K562 (cell line): ENCODE measurements at regions not wholly inside any gene's neighbourhood (a gene's known extent, or its start where the extent isn't known, plus 50 kb on each side); places are given as distances from the start of the nearest gene placed in this dataset.

ENCODE experiments used
- ATAC-seq: fragments of 200-7000 bp; cut with Tn5 transposase; 3 replicates; pipeline ENCODE4 v1.9.1; 2020; ENCODE audit warnings: moderate library complexity
- BruUV-seq: library from RNA; stranded (reverse); fragments of 400-500 nt; replicated peaks from 2 replicates; lab custom pipeline; 2021; lab: Mats Ljungman, UMichigan
- CTCF ChIA-PET: fragments of 300-600 bp; formaldehyde crosslinking; extraction: SDS; loops from one replicate; lab custom pipeline; 2021; ENCODE audit warnings: low intra/inter-chr PET ratio; lab: Yijun Ruan, JAX
- POLR2A ChIA-PET: fragments of 300-600, 350-650 bp; sonication (Branson Sonifier 250); formaldehyde crosslinking; extraction: SDS; loops from one replicate; lab custom pipeline; 2021; ENCODE audit warnings: antibody characterized with exemption, inconsistent platforms; lab: Yijun Ruan, JAX
- DNase-seq, 4 experiments: peaks; one replicate each; pipeline versions ENCODE4 v3.0.0 to v3.0.0-alpha.2; 2011 to 2018; ENCODE audit warnings: low spot score in 3 of 4, mixed read lengths in 3 of 4; ENCODE audit errors: extremely low read depth in 1 of 4
- FAIRE-seq: peaks from 2 replicates; lab custom pipeline; 2011; peaks lifted over from hg19 to GRCh38; lab: Jason Lieb, UNC
- H2AFZ ChIP-seq: 2 replicates; pipeline ENCODE4 v1.6.0; 2011; ENCODE audit warnings: low read depth, low read length, control low read depth, inconsistent platforms
- H3K27ac ChIP-seq: fragments of 200-600 bp; 3 replicates; pipeline ENCODE4 v1.8.0; 2011; ENCODE audit warnings: low read depth, mild to moderate bottlenecking, control low read depth, inconsistent platforms, low read length, moderate library complexity, mixed read lengths; ENCODE audit errors: extremely low read depth
- H3K27me3 ChIP-seq, 2 experiments: fragments of 300-600 bp in 1 of 2; 2 replicates in 1 of 2; 3 replicates in 1 of 2; pipeline versions ENCODE4 v1.6.0 to v1.8.0; 2011; ENCODE audit warnings: inconsistent platforms in 2 of 2, low read length in 2 of 2, mild to moderate bottlenecking in 1 of 2, mixed read lengths in 1 of 2, moderate library complexity in 1 of 2; ENCODE audit not compliant: control insufficient read depth in 2 of 2, insufficient read depth in 2 of 2
- H3K36me3 ChIP-seq: fragments of 300-600 bp; 3 replicates; pipeline ENCODE4 v1.8.0; 2011; ENCODE audit warnings: mild to moderate bottlenecking, low read length, inconsistent platforms; ENCODE audit not compliant: control insufficient read depth, insufficient read depth
- H3K4me1 ChIP-seq, 2 experiments: fragments of 200-600 bp in 1 of 2; replicated peaks in 1 of 2; 2 replicates in 1 of 2; 3 replicates in 1 of 2; pipeline versions ENCODE4 v1.5.1 to v1.8.0; 2011; ENCODE audit warnings: inconsistent platforms in 2 of 2, low read length in 2 of 2, mild to moderate bottlenecking in 1 of 2, mixed read lengths in 1 of 2, moderate library complexity in 1 of 2; ENCODE audit not compliant: control insufficient read depth in 2 of 2, insufficient read depth in 2 of 2
- H3K4me2 ChIP-seq: 2 replicates; pipeline ENCODE4 v1.6.1; 2011; ENCODE audit warnings: low read length, control low read depth, inconsistent platforms, mixed read lengths; ENCODE audit not compliant: insufficient read depth
- H3K4me3 ChIP-seq: fragments of 200-600 bp; sonication (generic), shearing (Covaris generic); 2 replicates; pipeline ENCODE4 v1.5.1; 2016; ENCODE audit warnings: control low read depth, inconsistent platforms
- H3K79me2 ChIP-seq: fragments of 200-600 bp; 3 replicates; pipeline ENCODE4 v1.8.0; 2011; ENCODE audit warnings: low read length, inconsistent platforms; ENCODE audit not compliant: control insufficient read depth, insufficient read depth
- H3K9ac ChIP-seq, 2 experiments: 2 replicates each; pipeline versions ENCODE4 v1.6.0 to v1.6.1; 2011; ENCODE audit warnings: low read depth in 2 of 2, low read length in 2 of 2, control low read depth in 1 of 2, inconsistent platforms in 1 of 2, mild to moderate bottlenecking in 1 of 2, mixed read lengths in 1 of 2; ENCODE audit not compliant: insufficient read depth in 1 of 2
- H3K9me1 ChIP-seq: one replicate; pipeline ENCODE4 v1.6.0; 2011; ENCODE audit warnings: inconsistent platforms, mild to moderate bottlenecking, low read length, moderate library complexity; ENCODE audit not compliant: control insufficient read depth, insufficient read depth
- H3K9me3 ChIP-seq: replicated peaks from 2 replicates; pipeline ENCODE4 v1.5.1; 2011; ENCODE audit warnings: low read depth, low read length, inconsistent platforms; ENCODE audit not compliant: control insufficient read depth, insufficient read depth
- H4K20me1 ChIP-seq: replicated peaks from 2 replicates; pipeline ENCODE4 v1.6.1; 2011; ENCODE audit warnings: low read length, inconsistent platforms, mixed read lengths; ENCODE audit not compliant: control insufficient read depth, insufficient read depth
- EP400 ChIP-seq: fragments of 450-650 bp; IDR thresholded peaks from 2 replicates; pipeline ENCODE4 v1.6.1; 2017; ENCODE audit warnings: antibody characterized with exemption, mild to moderate bottlenecking, moderate library complexity
- HDAC2 ChIP-seq: fragments of 450-650 bp; IDR thresholded peaks from 2 replicates; pipeline ENCODE4 v1.6.1; 2016; ENCODE audit warnings: mild to moderate bottlenecking
- HMBOX1 ChIP-seq: sonication (generic); IDR thresholded peaks from 2 replicates; pipeline ENCODE4 v1.6.1; 2016
- ILK ChIP-seq: fragments of 450-650 bp; IDR thresholded peaks from 2 replicates; pipeline ENCODE4 v1.6.1; 2016; ENCODE audit warnings: missing genetic modification characterization, low read depth, mild to moderate bottlenecking, missing compliant biosample characterization, moderate library complexity, borderline replicate concordance
- KDM5B ChIP-seq: fragments of 200-600 bp; sonication (generic); IDR thresholded peaks from 2 replicates; pipeline ENCODE4 v1.6.1; 2012; ENCODE audit warnings: low read depth, mild to moderate bottlenecking, moderate library complexity, low read length, control low read depth, inconsistent platforms; ENCODE audit not compliant: insufficient replicate concordance
- MEF2D ChIP-seq: conservative IDR thresholded peaks from 2 replicates; pipeline ENCODE4 v1.6.1; 2016; ENCODE audit warnings: low read depth, missing genetic modification characterization, missing compliant biosample characterization
- NUFIP1 ChIP-seq: fragments of 450-650 bp; IDR thresholded peaks from 2 replicates; pipeline ENCODE4 v1.6.1; 2018; ENCODE audit not compliant: partially characterized antibody
- PML ChIP-seq: IDR thresholded peaks from 2 replicates; pipeline ENCODE4 v1.6.1; 2012; ENCODE audit warnings: low read length, inconsistent platforms
- SMARCC2 ChIP-seq: fragments of 450-650 bp; IDR thresholded peaks from 2 replicates; pipeline ENCODE4 v1.6.1; 2017; ENCODE audit warnings: antibody characterized with exemption, moderate library complexity, mild to moderate bottlenecking, low read depth
- XRCC3 ChIP-seq: fragments of 450-650 bp; IDR thresholded peaks from 2 replicates; pipeline ENCODE4 v1.6.1; 2017; ENCODE audit warnings: mild to moderate bottlenecking, moderate library complexity
- ZNF197 ChIP-seq: fragments of 200-800 bp; sonication (Bioruptor generic); IDR thresholded peaks from 2 replicates; pipeline ENCODE4 v1.6.1; 2016; ENCODE audit warnings: low read depth, missing genetic modification characterization, missing compliant biosample characterization
- ZNF696 ChIP-seq: fragments of 250-450 bp; sonication (Bioruptor Pico); conservative IDR thresholded peaks from 2 replicates; pipeline ENCODE4 v1.4.0; 2020; ENCODE audit warnings: mild to moderate bottlenecking, moderate library complexity
- ZNF764 ChIP-seq: fragments of 250-450 bp; sonication (Bioruptor Pico); IDR thresholded peaks from 2 replicates; pipeline ENCODE4 v1.4.0; 2020; ENCODE audit warnings: low read depth, mild to moderate bottlenecking, moderate library complexity
- WGBS: fragments of 100-300 bp; shearing (Covaris generic); methylation state at CpG from one replicate; pipeline ENCODE4 v1.1.6; 2016; ENCODE audit warnings: low coverage, mixed read lengths; ENCODE audit not compliant: insufficient coverage; ENCODE audit errors: missing lambda C conversion rate; 5-methylcytosine and 5-hydroxymethylcytosine counted together
- in situ Hi-C: fragments of 300-500 bp; cut with MboI; formaldehyde crosslinking; loops from 4 replicates; pipeline ENCODE4 v1.15.0; 2018; ENCODE audit warnings: inconsistent platforms, mixed read lengths
- intact Hi-C: fragments of 100-400 bp; cut with micrococcal nuclease; formaldehyde crosslinking; loops from 2 replicates; pipeline ENCODE4 v1.14.2; 2022
- TF ChIP-seq, protein P1 (sequence below): sonication (generic); formaldehyde crosslinking; IDR thresholded peaks from 2 replicates; pipeline ENCODE4 v1.8.1; 2023; ENCODE audit warnings: mild to moderate bottlenecking, missing genetic modification reagents, moderate library complexity
- TF ChIP-seq, protein P2 (sequence below): fragments of 450-650 bp; IDR thresholded peaks from 2 replicates; pipeline ENCODE4 v1.6.1; 2017; ENCODE audit warnings: antibody characterized with exemption, mild to moderate bottlenecking

DNA sequence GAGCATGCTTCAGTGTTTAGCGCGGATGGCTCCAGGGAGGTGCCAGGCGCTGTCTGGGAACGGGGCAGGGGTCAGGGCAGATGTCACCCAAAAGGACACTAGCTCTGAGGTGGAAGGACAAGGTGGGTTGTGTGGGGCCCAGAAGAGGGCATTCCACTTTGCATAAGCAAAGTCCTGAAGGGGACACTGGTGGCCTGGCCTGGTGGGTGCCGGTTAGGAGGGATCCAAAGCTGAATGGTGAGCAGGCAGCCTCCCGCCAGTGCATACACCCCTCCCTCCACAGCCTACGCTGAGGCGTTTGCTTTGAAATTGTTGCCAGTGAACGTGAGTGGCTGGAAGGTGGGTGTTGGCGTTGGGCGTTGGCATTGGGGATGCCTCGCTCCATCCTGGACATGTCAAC lies 192.1 kb downstream of the BMP7 start:
- ChIA-PET CTCF (no interaction called here), POLR2A (no interaction called here)
- Histone ChIP-seq H3K79me2 (no peaks in the 10 kb centered on the region), H4K20me1 (no peaks in the 10 kb centered on the region), H3K9me3 (no peaks in the 10 kb centered on the region), H3K4me2 (no peak overlapping the region), H3K4me3 (no peak overlapping the region), H3K9ac (no peak overlapping the region), H3K27ac (no peak overlapping the region), H3K9me1 (no peaks in the 10 kb centered on the region), H3K4me1 (peaks cover 0 to 9% of the 10 kb centered on the region in 2 experiments; a peak in 3 of 5 replicates), H3K36me3 (no peaks in the 10 kb centered on the region), H3K27me3 (peaks cover 9 to 42% of the 10 kb centered on the region in 2 experiments; a peak in 4 of 5 replicates), H2AFZ (no peak overlapping the region)
- DNase-seq (no peak), FAIRE-seq (no peak), ATAC-seq (no peak)
- no TSS peak for BruUV-seq
- TF ChIP-seq ZNF696 (CRISPR knock-in tag), result no peak
- TF ChIP-seq, protein P1, sequence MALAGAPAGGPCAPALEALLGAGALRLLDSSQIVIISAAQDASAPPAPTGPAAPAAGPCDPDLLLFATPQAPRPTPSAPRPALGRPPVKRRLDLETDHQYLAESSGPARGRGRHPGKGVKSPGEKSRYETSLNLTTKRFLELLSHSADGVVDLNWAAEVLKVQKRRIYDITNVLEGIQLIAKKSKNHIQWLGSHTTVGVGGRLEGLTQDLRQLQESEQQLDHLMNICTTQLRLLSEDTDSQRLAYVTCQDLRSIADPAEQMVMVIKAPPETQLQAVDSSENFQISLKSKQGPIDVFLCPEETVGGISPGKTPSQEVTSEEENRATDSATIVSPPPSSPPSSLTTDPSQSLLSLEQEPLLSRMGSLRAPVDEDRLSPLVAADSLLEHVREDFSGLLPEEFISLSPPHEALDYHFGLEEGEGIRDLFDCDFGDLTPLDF, result no peak
- TF ChIP-seq, protein P2, sequence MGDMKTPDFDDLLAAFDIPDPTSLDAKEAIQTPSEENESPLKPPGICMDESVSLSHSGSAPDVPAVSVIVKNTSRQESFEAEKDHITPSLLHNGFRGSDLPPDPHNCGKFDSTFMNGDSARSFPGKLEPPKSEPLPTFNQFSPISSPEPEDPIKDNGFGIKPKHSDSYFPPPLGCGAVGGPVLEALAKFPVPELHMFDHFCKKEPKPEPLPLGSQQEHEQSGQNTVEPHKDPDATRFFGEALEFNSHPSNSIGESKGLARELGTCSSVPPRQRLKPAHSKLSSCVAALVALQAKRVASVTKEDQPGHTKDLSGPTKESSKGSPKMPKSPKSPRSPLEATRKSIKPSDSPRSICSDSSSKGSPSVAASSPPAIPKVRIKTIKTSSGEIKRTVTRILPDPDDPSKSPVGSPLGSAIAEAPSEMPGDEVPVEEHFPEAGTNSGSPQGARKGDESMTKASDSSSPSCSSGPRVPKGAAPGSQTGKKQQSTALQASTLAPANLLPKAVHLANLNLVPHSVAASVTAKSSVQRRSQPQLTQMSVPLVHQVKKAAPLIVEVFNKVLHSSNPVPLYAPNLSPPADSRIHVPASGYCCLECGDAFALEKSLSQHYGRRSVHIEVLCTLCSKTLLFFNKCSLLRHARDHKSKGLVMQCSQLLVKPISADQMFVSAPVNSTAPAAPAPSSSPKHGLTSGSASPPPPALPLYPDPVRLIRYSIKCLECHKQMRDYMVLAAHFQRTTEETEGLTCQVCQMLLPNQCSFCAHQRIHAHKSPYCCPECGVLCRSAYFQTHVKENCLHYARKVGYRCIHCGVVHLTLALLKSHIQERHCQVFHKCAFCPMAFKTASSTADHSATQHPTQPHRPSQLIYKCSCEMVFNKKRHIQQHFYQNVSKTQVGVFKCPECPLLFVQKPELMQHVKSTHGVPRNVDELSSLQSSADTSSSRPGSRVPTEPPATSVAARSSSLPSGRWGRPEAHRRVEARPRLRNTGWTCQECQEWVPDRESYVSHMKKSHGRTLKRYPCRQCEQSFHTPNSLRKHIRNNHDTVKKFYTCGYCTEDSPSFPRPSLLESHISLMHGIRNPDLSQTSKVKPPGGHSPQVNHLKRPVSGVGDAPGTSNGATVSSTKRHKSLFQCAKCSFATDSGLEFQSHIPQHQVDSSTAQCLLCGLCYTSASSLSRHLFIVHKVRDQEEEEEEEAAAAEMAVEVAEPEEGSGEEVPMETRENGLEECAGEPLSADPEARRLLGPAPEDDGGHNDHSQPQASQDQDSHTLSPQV, result no peak
- TF ChIP-seq PML, result no peak
- no peak for TF ChIP-seq KDM5B
- TF ChIP-seq ILK (tag), result no peak
- no peak for TF ChIP-seq XRCC3
- no peak for TF ChIP-seq SMARCC2
- TF ChIP-seq ZNF197 (CRISPR knock-in tag), result no peak
- TF ChIP-seq ZNF764 (CRISPR knock-in tag), result no peak
- TF ChIP-seq MEF2D (tag), result no peak
- no peak for TF ChIP-seq EP400
- TF ChIP-seq HMBOX1, result no peak
- no peak for TF ChIP-seq HDAC2
- TF ChIP-seq NUFIP1, result no peak
- intact Hi-C loops (no loop called here), in situ Hi-C loops (no loop called here)
- WGBS, result 10% methylated on average over 11 of the region's 12 CpGs
